A549 (cell line): ENCODE measurements at regions not wholly inside any gene's neighbourhood (a gene's known extent, or its start where the extent isn't known, plus 50 kb on each side); places are given as distances from the start of the nearest gene placed in this dataset.

Experiments
- CHD2 ChIP-seq: fragments of 150-350 bp; IDR thresholded peaks from 2 replicates; pipeline ENCODE4 v1.6.1; 2014; ENCODE audit warnings: low read length; ENCODE audit not compliant: partially characterized antibody
- POLR2A ChIP-seq: IDR thresholded peaks from 2 replicates; pipeline ENCODE4 v1.6.1; 2012; ENCODE audit warnings: mild to moderate bottlenecking, low read length
- TF ChIP-seq, protein P1 (sequence below): fragments of >200 bp; sonication (Bioruptor Twin); formaldehyde crosslinking; IDR thresholded peaks from 3 replicates; pipeline ENCODE4 v1.5.1; 2016
- TF ChIP-seq, protein P2 (sequence below): IDR thresholded peaks from 2 replicates; pipeline ENCODE4 v1.6.1; 2012; ENCODE audit warnings: low read depth, borderline replicate concordance

DNA sequence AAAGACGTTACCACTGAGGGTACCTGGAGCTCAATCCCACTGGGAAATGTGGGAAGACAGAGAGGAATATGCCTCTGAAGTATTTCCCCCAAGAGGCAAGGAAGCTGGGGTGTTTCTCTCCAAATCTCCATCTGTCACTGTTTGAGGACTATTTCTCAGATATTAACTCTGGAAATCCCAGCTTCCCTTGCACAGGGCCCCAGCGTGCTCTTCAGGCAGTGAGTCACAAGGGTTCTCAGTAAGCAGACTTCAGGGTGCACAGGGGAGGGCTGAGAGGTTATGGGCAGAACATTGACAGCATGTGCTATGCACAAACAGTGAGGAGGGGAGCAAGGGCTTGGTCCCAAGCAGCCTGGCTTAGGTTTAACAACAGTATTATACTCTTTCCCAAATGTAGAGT, 60.9 kb upstream of the EED start:
- no peak for TF ChIP-seq CHD2
- TF ChIP-seq, protein P1, sequence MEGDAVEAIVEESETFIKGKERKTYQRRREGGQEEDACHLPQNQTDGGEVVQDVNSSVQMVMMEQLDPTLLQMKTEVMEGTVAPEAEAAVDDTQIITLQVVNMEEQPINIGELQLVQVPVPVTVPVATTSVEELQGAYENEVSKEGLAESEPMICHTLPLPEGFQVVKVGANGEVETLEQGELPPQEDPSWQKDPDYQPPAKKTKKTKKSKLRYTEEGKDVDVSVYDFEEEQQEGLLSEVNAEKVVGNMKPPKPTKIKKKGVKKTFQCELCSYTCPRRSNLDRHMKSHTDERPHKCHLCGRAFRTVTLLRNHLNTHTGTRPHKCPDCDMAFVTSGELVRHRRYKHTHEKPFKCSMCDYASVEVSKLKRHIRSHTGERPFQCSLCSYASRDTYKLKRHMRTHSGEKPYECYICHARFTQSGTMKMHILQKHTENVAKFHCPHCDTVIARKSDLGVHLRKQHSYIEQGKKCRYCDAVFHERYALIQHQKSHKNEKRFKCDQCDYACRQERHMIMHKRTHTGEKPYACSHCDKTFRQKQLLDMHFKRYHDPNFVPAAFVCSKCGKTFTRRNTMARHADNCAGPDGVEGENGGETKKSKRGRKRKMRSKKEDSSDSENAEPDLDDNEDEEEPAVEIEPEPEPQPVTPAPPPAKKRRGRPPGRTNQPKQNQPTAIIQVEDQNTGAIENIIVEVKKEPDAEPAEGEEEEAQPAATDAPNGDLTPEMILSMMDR = no peak
- TF ChIP-seq POLR2A = no peak
- TF ChIP-seq, protein P2, sequence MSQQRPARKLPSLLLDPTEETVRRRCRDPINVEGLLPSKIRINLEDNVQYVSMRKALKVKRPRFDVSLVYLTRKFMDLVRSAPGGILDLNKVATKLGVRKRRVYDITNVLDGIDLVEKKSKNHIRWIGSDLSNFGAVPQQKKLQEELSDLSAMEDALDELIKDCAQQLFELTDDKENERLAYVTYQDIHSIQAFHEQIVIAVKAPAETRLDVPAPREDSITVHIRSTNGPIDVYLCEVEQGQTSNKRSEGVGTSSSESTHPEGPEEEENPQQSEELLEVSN = no peak
